Stimulated activated CD4-positive, alpha-beta T cell treated with anti-CD3 and anti-CD28 coated beads, TNF-alpha, amount 100 ng/mL, for 48 hours (primary cell): ENCODE measurements at regions not wholly inside any gene's neighbourhood (a gene's known extent, or its start where the extent isn't known, plus 50 kb on each side); places are given as distances from the start of the nearest gene placed in this dataset.
"Not testable (repeated sequence)": the region's sequence is repeated elsewhere in the genome, so short reads cannot be mapped to it uniquely, and the experiment has no call there.

Experiments used
- DNase-seq, 3 donors: peaks; one replicate each; pipeline ENCODE4 v3.0.0-alpha.2; 2020; ENCODE audit warnings: low read depth in 3 of 3

DNA sequence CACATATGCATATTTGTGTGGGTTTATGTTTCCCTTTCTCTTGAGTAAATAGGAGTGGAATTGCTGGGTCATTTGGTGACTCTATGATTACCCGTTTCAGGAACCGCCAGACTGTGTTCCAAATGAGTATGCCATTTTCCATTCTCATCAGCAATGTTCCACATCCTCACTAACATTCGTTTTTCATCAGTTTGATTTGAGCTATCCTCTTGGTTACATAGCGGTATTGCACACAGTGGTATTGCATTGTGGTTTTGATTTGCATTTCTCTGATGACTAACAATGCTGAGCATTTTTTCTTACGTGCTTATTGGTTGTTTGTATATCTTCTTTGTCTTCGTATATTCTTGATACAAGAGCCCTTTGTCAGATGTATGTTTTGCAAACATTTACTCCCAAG, 218.0 kb upstream of the AMOT start:
- no peak for DNase-seq

DNA sequence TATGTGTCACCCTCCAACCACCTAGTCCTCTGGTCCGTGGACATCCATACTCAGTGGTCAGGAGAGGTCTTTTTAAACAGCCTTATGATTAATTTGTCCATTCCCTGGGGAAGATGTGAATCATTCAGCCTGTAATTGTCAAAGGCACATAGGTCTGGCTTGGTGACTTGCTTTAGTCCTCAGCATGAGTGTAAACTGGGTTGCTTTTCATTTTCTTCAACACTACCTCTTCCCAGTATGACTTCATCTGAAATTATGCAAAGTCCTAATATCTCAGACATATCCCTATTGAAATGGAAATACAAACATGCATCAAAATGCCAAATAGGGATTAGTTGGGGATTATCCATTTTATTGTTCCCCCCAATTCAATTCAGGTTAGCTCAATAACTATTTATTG, 208.3 kb upstream of the AMOT start:
- DNase-seq, result no peak

GRCh38 chrX:113048480-113048879, 207.8 kb upstream of the AMOT start:
- DNase-seq, result no peak

- no peak for DNase-seq
These were observed 193.5 kb upstream of the AMOT start for GRCh38 chrX:113033966-113034680.

DNA sequence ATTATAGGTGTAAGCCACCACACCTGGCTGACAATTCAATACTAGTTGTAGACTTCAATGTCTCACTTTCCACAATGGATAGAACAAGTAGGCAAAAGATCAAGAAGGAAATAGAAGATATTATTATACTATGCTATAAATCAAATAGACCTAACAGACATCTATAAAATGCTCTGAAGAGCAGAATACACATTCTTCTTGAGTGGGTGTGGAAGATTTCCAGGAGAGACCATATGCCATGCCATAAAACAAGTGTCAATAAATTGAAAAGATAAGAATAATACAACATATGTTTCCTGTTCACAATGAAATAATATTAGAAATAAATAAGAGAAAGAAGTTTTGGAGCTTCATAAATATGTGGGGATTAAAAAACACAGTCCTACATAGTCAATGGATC, 179.3 kb upstream of the AMOT start:
- no peak for DNase-seq

- no peak for DNase-seq
These were observed 169.2 kb upstream of the AMOT start for GRCh38 chrX:113009837-113010236.

DNA sequence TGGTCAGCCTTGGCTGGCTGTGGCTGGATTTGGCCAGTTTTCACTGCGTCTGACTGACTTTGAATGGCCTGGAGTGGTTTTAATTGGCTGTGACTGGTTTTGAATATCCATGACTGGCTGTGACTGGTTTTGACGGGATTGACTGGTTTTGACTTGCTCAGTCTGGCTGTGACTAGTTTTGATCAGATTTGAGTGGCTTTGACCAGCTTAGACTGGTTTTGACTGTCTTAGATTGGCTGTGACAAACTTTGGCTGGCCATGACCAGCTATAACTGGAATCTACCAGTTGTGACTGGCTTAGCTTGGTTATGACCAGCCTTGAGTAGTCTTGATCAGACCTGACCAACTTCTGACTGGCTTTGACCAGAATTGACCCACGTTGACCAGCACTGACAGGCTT, 168.4 kb upstream of the AMOT start:
- no peak for DNase-seq

DNA sequence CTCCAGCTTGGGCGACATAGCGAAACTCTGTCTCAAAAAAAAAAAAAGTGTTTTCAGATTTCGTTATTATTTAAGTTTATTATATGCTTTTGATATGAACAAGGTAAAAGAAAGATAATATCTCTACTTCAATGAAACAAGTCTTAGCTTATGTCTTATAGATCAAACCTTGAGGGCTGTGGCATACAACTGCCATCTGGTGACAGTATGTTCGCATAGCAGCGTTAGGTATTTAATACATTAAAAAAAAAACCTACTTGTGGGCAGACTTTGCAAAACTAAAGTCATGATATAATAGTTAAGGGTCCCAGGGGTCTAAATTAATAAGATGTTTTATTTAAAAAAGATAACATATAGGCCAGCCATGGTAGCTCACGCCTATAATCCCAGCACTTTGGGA, 161.2 kb upstream of the AMOT start:
- no peak for DNase-seq

- no peak for DNase-seq
These were observed 157.4 kb upstream of the AMOT start for GRCh38 chrX:112997991-112998390.

- DNase-seq, result no peak
These were observed 151.2 kb upstream of the AMOT start for GRCh38 chrX:112991801-112992200.

- no peak for DNase-seq
These were observed 139.2 kb upstream of the AMOT start for GRCh38 chrX:112979879-112980278.

DNA sequence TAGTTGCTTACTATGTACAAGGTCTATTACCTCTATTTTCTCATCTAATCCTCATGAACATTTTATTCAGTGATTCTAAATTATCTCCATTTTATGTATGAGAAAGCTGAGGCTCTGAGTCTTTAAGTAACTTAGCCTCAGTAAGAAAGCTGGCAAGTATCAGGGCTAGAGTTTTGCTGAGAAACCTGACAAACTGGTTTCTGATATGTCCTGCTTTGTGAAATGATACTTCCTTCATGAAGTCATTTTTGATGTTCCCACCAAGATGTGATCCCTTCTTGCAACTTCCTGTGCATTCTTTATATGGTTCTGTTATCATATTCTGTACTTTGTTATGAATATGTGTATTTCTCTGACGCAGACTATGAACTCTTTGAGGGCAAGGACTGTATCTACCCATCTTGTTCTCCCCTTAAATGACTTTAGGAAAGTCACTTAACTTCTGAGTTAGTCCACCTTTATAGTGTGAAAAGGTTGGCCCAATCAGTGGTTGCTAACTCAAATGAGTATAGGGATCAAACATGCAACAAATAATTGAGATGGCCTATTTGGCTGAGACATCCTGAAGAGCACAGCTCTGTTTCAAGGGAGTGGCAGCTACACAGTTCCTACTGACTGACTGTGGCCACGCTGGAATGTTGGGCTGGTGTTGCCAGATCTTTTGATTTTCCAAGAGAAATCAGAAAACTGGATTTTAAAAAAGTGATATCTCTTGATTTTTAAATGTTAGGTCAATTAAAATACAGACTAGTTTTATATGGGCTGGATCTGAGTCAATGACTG, 127.9 kb upstream of the AMOT start:
- DNase-seq, result no peak

DNA sequence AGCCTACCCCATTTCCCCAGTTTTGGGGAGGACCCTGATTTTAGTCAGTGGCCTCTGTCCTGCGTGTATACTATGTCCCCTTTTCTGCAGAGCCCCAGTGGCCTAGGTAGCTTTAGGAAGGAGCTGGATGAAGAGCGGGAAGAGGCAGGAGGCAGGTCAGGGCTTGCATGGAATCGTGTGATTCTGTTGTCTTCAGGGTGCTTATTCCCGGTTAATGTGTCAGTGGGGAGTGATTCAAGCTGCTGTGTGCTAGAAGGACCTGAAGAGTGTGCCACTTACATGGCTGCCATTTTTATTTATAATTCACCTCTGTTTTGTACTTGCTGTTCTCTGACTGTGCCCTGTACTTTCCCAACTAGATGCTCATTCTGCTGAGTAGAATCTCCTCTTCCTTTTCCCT, 127.3 kb upstream of the AMOT start:
- DNase-seq, result no peak

GRCh38 chrX:112967341-112967740, 126.7 kb upstream of the AMOT start:
- no peak for DNase-seq

DNA sequence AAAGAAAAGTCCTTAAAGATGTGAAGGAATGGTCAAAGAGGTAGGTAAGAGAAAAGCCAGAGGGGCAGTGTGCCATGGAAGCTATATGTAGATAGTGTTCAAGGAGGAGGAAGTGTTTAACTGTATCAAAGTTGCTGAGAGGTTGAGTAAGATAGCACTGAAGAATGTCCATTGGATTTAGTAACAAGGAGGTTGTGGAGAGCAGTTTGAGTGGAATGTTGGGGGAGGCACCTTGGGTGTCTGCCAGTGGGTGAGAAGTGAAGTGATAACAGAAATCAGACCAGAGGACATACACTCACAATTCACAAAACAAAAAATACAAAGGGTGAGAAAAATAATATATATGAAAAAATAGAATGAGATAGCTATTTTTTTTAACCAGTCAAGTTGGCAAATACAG, 121.3 kb upstream of the AMOT start:
- DNase-seq, result no peak

- DNase-seq, result no peak
These were observed 107.5 kb upstream of the AMOT start for GRCh38 chrX:112947981-112948615.

GRCh38 chrX:112946227-112946626, 105.6 kb upstream of the AMOT start:
- no peak for DNase-seq

GRCh38 chrX:112945826-112946225, 105.2 kb upstream of the AMOT start:
- DNase-seq, result no peak

DNA sequence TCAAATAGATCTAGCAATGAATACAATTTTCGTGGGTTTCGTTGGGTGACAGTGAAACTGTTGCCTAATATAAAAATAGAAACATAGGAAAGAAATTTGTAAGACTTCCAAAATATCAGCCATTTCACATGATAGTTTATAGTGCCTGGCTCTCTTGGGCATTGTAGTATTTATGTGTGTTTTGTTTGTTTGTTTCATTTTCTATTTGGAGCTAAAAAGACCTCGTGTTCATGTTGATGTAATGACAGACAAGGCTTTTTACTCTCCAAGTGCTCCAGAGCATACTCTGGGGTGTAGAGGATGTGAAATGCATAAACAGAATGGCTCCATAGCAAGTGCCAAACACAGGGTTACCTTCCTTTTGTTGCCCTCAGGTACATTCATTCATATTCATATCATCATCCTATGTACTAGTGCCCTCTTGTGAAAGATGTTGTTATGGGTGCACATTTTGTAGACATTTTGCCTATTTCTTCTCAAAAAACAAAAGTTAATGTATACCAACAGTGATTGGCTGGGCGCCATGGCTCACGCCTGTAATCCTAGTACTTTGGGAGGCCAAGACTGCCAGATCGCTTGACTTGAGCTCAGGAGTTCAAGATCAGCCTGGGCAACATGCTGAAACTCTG, 100.7 kb upstream of the AMOT start:
- DNase-seq, result no peak

- DNase-seq, result no peak
These were observed 94.4 kb upstream of the AMOT start for GRCh38 chrX:112935029-112935428.

GRCh38 chrX:112931900-112932299, 91.3 kb upstream of the AMOT start:
- no peak for DNase-seq

GRCh38 chrX:112931478-112931877, 90.8 kb upstream of the AMOT start:
- DNase-seq, result no peak

- DNase-seq, result not testable (repeated sequence)
These were observed 82.8 kb upstream of the AMOT start for GRCh38 chrX:112923381-112923780.
